ENCODE measurements at regions not wholly inside any gene's neighbourhood (a gene's known extent, or its start where the extent isn't known, plus 50 kb on each side); places are given as distances from the start of the nearest gene placed in this dataset.

DNA sequence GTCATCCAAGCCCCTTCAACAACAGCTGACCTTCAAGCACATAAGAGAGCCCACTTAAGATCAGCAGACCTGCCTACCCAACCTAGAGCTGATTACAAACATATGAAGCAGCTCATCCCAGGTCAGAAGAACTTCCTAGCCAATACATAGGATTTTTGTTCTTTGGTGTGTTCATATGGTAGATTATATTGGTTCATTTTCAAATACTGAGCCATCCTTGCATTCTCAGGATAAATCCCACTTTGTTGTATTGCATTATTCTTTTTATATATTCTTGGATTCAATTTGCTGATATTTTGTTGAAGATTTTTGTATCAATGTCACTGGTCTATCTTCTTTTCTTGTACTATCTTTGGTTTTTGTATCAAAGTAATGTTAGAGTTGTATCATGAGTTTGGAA, 107.3 kb upstream of the STT3B start:
- CTCF ChIA-PET: interaction anchor here (2.0 kb wide), 1 partner anchor 9 kb away, joined by 4 read pairs; no protein-coding TSS in a partner anchor
- POLR2A ChIA-PET: interaction anchor here (0.5 kb wide), 1 partner anchor 10 kb away, joined by 5 read pairs; no protein-coding TSS in a partner anchor
- TF ChIP-seq, protein P1, sequence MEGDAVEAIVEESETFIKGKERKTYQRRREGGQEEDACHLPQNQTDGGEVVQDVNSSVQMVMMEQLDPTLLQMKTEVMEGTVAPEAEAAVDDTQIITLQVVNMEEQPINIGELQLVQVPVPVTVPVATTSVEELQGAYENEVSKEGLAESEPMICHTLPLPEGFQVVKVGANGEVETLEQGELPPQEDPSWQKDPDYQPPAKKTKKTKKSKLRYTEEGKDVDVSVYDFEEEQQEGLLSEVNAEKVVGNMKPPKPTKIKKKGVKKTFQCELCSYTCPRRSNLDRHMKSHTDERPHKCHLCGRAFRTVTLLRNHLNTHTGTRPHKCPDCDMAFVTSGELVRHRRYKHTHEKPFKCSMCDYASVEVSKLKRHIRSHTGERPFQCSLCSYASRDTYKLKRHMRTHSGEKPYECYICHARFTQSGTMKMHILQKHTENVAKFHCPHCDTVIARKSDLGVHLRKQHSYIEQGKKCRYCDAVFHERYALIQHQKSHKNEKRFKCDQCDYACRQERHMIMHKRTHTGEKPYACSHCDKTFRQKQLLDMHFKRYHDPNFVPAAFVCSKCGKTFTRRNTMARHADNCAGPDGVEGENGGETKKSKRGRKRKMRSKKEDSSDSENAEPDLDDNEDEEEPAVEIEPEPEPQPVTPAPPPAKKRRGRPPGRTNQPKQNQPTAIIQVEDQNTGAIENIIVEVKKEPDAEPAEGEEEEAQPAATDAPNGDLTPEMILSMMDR (IDR thresholded peaks at IDR 0.05; ENCODE audit: control extremely low read depth, extremely low read depth, low read depth, missing control alignments): no peak
- no peak for DNase-seq (ENCODE audit: extremely low spot score)

DNA sequence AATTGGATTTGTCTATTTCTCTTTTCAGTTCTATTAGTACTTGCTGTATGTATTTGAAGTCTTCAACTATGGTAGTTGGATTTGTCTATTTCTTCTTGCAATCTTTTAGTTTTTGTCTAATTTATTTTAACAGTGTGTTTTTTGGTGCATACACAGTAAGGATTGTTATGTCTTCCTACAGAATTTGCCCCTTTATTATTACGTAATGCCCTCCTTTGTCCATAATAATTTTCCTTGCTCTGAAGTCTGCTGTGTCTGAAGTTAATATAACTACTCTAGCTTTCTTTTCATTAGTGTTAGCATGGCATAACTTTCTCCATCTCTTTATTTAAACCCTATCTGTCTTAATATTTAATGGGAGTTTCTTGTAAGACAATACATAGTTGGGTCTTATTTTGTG, 105.1 kb upstream of the STT3B start:
- POLR2A ChIA-PET: interaction anchor here (0.8 kb wide), 1 partner anchor 35 kb away, joined by 3 read pairs; no protein-coding TSS in a partner anchor
- TF ChIP-seq, protein P1 (IDR thresholded peaks at IDR 0.05; ENCODE audit: control extremely low read depth, extremely low read depth, low read depth, missing control alignments): no peak
- CTCF ChIA-PET: interaction anchor here (2.0 kb wide), 1 partner anchor 12 kb away, joined by 4 read pairs; no protein-coding TSS in a partner anchor
- DNase-seq (ENCODE audit: extremely low spot score): no peak

DNA sequence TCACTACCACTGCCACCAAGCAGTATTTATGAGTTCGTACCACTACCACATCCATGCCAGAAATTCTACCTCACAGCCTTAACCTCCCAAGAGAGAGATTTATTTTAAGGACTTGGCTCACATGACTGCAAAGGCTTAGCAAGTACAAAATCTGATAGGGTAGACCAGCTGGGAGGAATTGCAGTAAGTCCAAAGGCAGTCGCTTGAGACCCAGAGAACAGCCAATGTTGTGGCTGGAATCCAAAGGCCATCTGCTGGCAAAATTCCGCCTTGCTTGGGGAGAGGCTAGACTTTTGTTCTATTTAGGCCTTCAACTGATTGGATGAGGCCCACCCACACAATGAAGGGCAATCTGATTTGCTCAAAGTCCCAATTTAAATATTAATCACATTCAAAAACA, 101.4 kb upstream of the STT3B start:
- ChIA-PET POLR2A (no interaction called here), CTCF (interaction anchor here (1.0 to 3.3 kb wide), 8 partner anchors 8 to 306 kb away, joined by 3 to 10 read pairs (median 4); no protein-coding TSS in a partner anchor)
- TF ChIP-seq, protein P1 (IDR thresholded peaks at IDR 0.05; ENCODE audit: control extremely low read depth, extremely low read depth, low read depth, missing control alignments): no peak
- no peak for DNase-seq (ENCODE audit: extremely low spot score)

DNA sequence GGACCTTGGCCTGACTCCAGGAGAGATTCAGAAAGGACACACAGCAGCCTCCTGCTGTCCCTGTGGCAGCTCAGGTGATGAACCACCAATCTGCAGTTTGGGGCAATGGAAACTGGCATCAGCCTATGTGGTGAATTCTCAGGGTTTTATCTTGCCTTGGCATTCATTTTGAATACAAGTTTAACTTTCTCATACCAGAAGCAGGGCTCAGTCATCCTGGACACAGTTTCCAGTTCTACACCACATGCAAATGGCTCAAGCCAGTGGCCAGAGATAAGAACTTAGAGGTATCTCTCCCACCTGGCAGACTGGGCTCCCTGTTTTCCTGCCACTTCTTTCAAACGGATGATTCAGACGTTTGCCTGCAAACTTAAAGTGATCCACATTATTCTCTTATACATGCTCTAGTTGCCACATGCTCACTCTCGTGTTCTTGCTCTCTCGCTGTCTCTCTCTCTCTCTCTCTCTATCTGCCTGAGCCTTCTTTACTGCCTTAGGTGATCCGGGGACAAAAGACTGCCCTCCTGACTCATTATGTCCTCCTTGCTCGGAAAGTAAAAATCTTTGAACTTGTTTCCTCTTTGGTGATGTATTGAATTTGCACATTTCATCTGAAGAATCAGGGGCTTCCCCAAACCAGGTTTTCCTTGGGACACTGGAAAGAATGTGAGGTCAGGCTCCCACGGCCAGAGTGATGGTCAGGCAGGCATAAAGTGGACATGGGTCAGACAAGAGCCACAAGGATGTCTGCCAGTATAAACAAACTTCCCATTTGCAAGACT, 99.6 kb upstream of the STT3B start:
- CTCF ChIA-PET: interaction anchor here (1.5 to 3.0 kb wide), 4 partner anchors 9 to 70 kb away, joined by 4 to 13 read pairs (median 8); no protein-coding TSS in a partner anchor
- TF ChIP-seq, protein P1 (IDR thresholded peaks at IDR 0.05; ENCODE audit: control extremely low read depth, extremely low read depth, low read depth, missing control alignments): no peak
- DNase-seq (ENCODE audit: extremely low spot score): no peak
- POLR2A ChIA-PET: no interaction called here

DNA sequence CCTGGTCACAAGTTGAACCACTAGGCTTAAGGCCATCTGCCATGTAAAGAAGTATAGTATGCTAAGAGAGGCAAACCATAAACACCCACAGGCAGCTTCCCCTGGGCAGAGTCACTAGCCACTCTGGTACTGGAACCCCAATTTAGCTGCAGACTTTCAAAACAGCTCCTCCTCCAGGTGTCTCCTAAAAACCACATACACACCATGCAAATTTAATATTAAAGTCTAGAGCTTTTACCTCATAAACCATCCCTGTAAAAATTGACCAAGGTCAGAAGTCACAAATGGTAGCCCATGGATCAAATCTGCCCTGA, 99.1 kb upstream of the STT3B start:
- POLR2A ChIA-PET: no interaction called here
- no peak for DNase-seq (ENCODE audit: extremely low spot score)
- TF ChIP-seq, protein P1 (IDR thresholded peaks at IDR 0.05; ENCODE audit: control extremely low read depth, extremely low read depth, low read depth, missing control alignments): no peak
- CTCF ChIA-PET: interaction anchor here (1.5 to 3.0 kb wide), 3 partner anchors 9 to 16 kb away, joined by 6 to 13 read pairs (median 10); no protein-coding TSS in a partner anchor

DNA sequence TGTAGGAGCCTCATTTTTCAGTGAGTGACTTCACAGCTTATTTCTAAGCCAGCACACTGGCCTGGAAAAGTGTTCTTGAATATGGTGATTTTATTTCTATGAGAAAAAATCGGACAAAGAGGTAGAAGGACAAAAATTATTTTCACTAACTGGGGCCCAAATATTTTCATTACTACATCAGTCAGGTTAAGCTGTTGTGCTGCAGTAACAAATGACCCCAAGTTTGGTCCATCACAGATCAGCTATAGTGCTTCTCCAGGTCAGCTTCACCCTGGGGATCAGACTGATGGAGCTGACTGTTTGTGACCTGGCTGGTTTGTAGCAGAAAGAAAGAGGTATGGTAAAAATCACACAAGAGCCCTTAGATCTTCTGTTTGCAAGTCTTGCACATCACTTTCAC, 97.9 kb upstream of the STT3B start:
- TF ChIP-seq, protein P1 (IDR thresholded peaks at IDR 0.05; ENCODE audit: control extremely low read depth, extremely low read depth, low read depth, missing control alignments): no peak
- ChIA-PET POLR2A (no interaction called here), CTCF (interaction anchor here (1.1 to 3.0 kb wide), 5 partner anchors 8 to 21 kb away, joined by 3 to 13 read pairs (median 6); no protein-coding TSS in a partner anchor)
- DNase-seq (ENCODE audit: extremely low spot score): no peak
